ENCODE measurements at regions not wholly inside any gene's neighbourhood (a gene's known extent, or its start where the extent isn't known, plus 50 kb on each side); places are given as distances from the start of the nearest gene placed in this dataset.

DNA sequence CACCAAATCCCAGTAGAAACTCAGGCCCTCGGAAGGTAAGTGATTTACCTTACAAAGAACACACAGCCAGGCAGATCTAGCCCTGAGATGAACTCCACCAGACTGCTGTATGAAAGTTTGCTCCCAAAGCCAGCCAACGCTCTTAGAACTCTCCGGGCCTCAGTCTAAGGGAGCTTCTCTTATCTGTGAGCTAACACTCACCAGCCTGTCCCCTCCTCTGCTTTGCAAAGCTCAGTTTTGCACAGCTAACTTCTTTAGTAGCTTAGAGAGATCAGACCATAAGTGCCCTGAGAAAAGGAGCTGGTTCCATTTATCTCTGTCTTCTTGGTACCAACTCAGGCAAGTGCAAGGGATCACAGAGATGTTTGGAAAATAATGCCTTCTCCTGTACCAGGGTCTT is 195.8 kb upstream of the JUN start:
- TF ChIP-seq TAF1 (IDR thresholded peaks at IDR 0.05; ENCODE audit: low read depth, low read length) = no peak
- no peak for TF ChIP-seq POLR2A (IDR thresholded peaks at IDR 0.05; ENCODE audit: control extremely low read depth in 1 of 2, low read depth in 2 of 2, low read length in 2 of 2)
- TF ChIP-seq CHD2 (IDR thresholded peaks at IDR 0.05; ENCODE audit: low read length) = no peak
- TF ChIP-seq, protein P1, sequence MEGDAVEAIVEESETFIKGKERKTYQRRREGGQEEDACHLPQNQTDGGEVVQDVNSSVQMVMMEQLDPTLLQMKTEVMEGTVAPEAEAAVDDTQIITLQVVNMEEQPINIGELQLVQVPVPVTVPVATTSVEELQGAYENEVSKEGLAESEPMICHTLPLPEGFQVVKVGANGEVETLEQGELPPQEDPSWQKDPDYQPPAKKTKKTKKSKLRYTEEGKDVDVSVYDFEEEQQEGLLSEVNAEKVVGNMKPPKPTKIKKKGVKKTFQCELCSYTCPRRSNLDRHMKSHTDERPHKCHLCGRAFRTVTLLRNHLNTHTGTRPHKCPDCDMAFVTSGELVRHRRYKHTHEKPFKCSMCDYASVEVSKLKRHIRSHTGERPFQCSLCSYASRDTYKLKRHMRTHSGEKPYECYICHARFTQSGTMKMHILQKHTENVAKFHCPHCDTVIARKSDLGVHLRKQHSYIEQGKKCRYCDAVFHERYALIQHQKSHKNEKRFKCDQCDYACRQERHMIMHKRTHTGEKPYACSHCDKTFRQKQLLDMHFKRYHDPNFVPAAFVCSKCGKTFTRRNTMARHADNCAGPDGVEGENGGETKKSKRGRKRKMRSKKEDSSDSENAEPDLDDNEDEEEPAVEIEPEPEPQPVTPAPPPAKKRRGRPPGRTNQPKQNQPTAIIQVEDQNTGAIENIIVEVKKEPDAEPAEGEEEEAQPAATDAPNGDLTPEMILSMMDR (IDR thresholded peaks at IDR 0.05; ENCODE audit: control extremely low read depth in 1 of 3, insufficient read depth in 1 of 3, low read depth in 1 of 3, low read length in 3 of 3) = no peak
- TF ChIP-seq EZH2 (IDR thresholded peaks at IDR 0.05; ENCODE audit: low read depth, low read length, severe bottlenecking) = no peak
- TF ChIP-seq TCF12 (IDR thresholded peaks at IDR 0.05; ENCODE audit: low read depth, low read length) = no peak
- no peak for TF ChIP-seq YY1 (IDR thresholded peaks at IDR 0.05; ENCODE audit: low read depth, low read length)
- no peak for TF ChIP-seq EP300 (IDR thresholded peaks at IDR 0.05; ENCODE audit: borderline replicate concordance in 1 of 2, low read depth in 2 of 2, low read length in 2 of 2)
- TF ChIP-seq SRF (IDR thresholded peaks at IDR 0.05; ENCODE audit: low read depth, low read length) = no peak
- no peak for TF ChIP-seq BRCA1 (IDR thresholded peaks at IDR 0.05; ENCODE audit: low read depth, low read length)

Data from H1 (cell line).